Left kidney (tissue), 1 donor: ENCODE measurements at regions not wholly inside any gene's neighbourhood (a gene's known extent, or its start where the extent isn't known, plus 50 kb on each side); places are given as distances from the start of the nearest gene placed in this dataset.
"Not testable (repeated sequence)": the region's sequence is repeated elsewhere in the genome, so short reads cannot be mapped to it uniquely, and the experiment has no call there.

Experiments used
- DNase-seq: peaks from one replicate; pipeline ENCODE4 v3.0.0-alpha.2; 2013

- no peak for DNase-seq
Measured at GRCh38 chr16:75837681-75838080, 111.4 kb upstream of the CPHXL start.

- DNase-seq: no peak
Measured at GRCh38 chr16:75841517-75841916, 115.2 kb upstream of the CPHXL start.

GRCh38 chr16:75847172-75847571, 120.9 kb upstream of the CPHXL start:
- no peak for DNase-seq

GRCh38 chr16:75854152-75854551, 127.9 kb upstream of the CPHXL start:
- no peak for DNase-seq

GRCh38 chr16:75860326-75861053, 134.2 kb upstream of the CPHXL start:
- DNase-seq: peak; percentile 61

GRCh38 chr16:75861311-75862097, 135.2 kb upstream of the CPHXL start:
- no peak for DNase-seq

GRCh38 chr16:75862098-75862386, 135.8 kb upstream of the CPHXL start:
- DNase-seq: no peak

- DNase-seq: no peak
Measured at GRCh38 chr16:75864243-75864642, 138.0 kb upstream of the CPHXL start.

GRCh38 chr16:75865736-75866135, 139.4 kb upstream of the CPHXL start:
- no peak for DNase-seq

- no peak for DNase-seq
Measured at GRCh38 chr16:75868636-75869632, 142.6 kb upstream of the CPHXL start.

- DNase-seq: not testable (repeated sequence)
Measured at GRCh38 chr16:75881280-75881679, 155.0 kb upstream of the CPHXL start.

GRCh38 chr16:75899163-75899562, 172.9 kb upstream of the CPHXL start:
- no peak for DNase-seq

- no peak for DNase-seq
Measured at GRCh38 chr16:75908331-75909117, 182.2 kb upstream of the CPHXL start.

GRCh38 chr16:75909746-75910145, 183.5 kb upstream of the CPHXL start:
- no peak for DNase-seq

GRCh38 chr16:75911896-75912295, 185.6 kb upstream of the CPHXL start:
- no peak for DNase-seq

GRCh38 chr16:75913958-75914357, 187.7 kb upstream of the CPHXL start:
- DNase-seq: no peak

- no peak for DNase-seq
Measured at GRCh38 chr16:75916451-75916850, 190.2 kb upstream of the CPHXL start.

- DNase-seq: no peak
Measured at GRCh38 chr16:75918109-75918508, 191.8 kb upstream of the CPHXL start.

GRCh38 chr16:75919664-75920063, 193.4 kb upstream of the CPHXL start:
- DNase-seq: no peak

- DNase-seq: no peak
Measured at GRCh38 chr16:75921281-75921680, 195.0 kb upstream of the CPHXL start.

GRCh38 chr16:75922250-75922649, 196.0 kb upstream of the CPHXL start:
- DNase-seq: no peak

GRCh38 chr16:75924397-75924796, 198.1 kb upstream of the CPHXL start:
- DNase-seq: no peak
